ENCODE measurements at regions not wholly inside any gene's neighbourhood (a gene's known extent, or its start where the extent isn't known, plus 50 kb on each side); places are given as distances from the start of the nearest gene placed in this dataset.
"Not testable (repeated sequence)": the region's sequence is repeated elsewhere in the genome, so short reads cannot be mapped to it uniquely, and the experiment has no call there.

DNA sequence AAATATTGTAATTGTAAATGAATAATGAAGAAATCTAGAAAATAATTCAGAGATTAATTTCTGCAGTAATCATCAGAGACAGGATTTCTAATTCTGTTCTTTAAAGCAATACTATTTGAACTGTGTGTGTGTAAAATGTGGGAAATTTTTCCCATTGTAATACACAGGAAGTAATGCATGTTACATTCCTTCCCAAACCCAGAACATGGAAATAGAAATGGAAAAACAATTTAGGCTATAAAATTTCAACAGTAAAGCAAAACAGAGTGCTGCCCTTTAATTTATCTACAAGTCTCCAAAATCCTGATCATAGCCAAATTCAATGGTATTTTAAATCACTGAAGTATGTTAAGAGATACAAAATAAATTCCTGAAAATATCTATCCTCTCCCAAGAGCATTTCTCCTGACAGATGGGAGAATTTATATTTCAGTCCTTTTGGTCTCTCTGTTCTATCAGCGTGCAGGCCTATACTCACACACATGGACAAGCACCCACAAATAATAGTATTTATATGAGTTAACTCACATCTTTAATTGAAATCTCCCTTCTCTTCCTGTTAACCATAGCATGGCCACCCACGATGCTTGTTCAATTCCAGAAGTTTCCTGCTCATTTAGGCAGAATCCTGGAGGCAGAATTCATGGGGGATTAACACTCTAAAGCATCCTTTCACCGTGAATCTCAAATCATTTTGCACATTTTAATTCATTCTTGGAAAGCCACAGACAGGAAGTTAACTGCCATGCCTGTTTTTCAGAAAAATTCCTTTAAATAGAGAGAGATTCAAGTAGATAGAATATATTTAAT is 1465.4 kb upstream of the FLRT2 start:
- no peak for DNase-seq

- DNase-seq: no peak
Measured at GRCh38 chr14:84065811-84066210, 1464.1 kb upstream of the FLRT2 start.

DNA sequence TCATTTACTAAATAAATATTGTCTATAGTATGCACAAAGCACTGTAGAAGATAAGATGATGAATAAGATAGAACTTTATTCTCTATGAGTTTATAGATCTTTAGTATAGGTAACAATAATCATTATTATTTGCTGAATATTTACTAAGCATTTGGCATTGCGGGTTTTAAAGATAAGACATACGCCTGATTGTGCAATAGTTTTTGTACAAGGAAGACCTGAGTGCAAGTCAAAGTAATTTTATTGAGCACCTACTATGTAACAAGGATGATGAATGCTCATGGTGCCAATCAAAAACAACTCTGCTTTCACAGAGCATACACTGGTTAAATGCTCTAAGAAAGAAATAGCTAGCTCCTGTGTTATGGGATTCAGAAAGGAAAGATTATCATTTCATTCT is 1461.7 kb upstream of the FLRT2 start:
- no peak for DNase-seq

DNA sequence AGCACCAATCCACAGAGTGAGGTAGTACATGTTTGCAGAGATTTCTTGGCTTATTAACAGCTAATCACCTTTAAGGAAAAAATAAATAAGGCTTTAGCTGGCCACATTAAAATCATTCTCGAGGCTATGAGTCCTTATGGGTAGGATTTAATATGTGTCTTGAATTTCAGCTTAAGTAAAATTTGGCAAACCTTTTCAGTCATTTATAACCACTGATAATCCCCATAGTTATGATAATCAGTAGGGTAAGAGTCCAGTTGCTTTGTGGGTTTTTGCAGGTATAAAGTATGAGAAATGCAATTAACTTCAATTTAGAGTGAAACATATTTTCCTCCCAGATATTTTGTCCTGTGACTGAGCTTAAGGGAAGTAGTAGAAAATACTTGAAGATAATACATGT is 1458.9 kb upstream of the FLRT2 start:
- DNase-seq: no peak

- no peak for DNase-seq
Measured at GRCh38 chr14:84074626-84075025, 1455.3 kb upstream of the FLRT2 start.

DNA sequence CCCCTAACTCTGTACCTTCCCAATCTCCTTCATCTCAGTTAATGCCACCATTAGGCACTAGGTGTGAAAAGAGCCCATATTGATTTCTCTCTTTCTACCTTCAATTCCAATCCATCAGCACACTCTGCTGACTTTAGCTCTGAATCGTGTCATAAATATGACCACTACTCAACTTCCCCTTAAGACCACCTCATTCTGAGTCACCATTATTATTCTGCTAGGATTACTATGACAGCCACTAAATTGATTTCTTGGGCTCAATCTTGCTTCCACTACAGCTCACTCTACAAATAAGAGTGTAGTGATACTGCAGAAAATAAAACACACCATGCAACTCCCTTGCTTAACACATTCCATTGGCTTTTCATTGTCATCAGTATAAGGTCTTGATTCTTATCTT is 1449.0 kb upstream of the FLRT2 start:
- DNase-seq: no peak

- DNase-seq: no peak
Measured at GRCh38 chr14:84084056-84084630, 1445.8 kb upstream of the FLRT2 start.

DNA sequence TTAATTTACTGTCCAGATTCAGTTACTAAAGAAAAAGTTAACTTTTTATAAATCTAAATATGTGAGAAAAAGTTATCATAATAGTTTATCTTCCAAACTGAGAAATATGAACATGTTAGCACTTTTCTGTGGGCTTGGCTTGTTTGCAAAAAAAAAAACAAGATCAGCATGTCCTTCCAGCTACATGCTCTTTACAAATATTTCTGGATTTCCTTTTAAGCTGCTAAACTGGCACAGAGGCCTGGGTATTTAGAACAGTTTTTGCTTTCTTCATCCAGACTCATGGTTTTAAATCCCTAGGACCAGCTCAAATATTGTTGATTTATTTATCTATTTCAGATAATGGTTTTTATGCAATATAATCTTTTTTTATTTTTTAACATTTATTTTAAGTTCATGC is 1444.5 kb upstream of the FLRT2 start:
- no peak for DNase-seq

DNA sequence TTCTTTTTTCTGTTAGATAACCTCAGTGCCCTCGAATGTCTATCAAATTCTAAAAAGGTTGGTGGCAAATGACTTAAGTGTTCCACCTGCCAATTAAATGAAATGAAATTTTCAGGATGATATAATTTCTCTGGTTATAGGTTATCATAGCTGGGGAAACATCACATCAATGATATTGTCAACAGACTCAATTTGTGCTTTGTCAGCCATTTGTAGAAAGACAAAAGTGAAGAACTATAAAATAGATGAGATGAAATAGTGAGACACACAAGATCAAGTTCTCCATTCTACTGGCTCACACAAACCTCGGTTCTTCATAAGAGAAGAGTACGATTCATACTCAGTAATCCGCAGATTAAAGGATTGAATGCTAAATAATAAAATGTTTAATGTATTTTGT is 1443.2 kb upstream of the FLRT2 start:
- DNase-seq: no peak

GRCh38 chr14:84087986-84088531 is 1441.9 kb upstream of the FLRT2 start:
- DNase-seq: no peak

DNA sequence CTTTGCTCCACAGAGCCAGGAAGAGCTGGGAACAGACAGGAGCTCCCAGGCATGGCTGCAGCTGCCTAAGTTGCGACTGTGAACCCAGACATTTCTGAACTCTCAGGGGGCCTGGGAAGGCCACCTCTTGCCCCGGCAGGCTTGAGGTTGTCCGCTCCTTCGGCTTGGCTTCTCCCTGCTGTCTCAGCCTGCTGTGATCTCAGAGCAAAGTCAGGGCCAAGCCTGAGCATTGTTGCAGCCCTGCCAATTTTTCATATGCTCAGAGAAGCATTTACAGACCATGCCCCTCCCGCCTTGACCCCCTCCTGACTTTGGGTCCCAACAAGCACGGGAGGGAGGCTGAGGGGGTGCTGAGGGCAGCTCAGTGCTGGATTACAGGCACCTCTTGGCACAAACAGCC is 1439.1 kb upstream of the FLRT2 start:
- no peak for DNase-seq

GRCh38 chr14:84095681-84096080 is 1434.3 kb upstream of the FLRT2 start:
- no peak for DNase-seq

DNA sequence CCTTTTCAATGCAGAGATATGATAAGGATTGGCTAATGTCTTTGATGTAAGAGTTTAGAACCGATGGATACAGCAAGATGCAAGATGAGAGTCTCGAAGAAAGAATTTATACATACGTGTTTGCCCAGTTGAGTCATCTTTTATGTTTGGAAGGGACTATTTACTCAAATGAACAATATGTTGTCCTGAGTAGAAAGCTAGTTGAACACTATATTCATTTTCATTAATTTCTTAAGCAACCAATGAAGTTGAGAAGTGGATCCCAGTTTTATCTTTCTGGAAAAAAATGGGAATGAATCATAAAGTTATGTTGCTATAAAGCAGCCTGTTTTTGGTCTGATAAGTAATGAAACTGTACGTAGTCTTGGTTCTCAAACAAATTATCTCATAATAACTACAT is 1431.7 kb upstream of the FLRT2 start:
- DNase-seq: no peak

DNA sequence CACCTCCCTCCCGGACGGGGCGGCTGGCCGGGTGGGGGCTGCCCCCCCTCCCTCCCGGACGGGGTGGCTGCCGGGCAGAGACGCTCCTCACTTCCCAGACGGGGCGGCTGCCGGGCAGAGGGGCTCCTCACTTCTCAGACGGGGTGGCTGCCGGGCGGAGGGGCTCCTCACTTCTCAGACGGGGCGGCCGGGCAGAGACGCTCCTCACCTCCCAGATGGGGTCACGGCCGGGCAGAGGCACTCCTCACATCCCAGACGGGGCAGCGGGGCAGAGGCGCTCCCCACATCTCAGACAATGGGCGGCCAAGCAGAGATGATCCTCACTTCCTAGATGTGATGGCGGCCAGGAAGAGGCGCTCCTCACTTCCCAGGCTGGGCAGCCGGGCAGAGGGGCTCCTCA is 1430.4 kb upstream of the FLRT2 start:
- not testable (repeated sequence) for DNase-seq

DNA sequence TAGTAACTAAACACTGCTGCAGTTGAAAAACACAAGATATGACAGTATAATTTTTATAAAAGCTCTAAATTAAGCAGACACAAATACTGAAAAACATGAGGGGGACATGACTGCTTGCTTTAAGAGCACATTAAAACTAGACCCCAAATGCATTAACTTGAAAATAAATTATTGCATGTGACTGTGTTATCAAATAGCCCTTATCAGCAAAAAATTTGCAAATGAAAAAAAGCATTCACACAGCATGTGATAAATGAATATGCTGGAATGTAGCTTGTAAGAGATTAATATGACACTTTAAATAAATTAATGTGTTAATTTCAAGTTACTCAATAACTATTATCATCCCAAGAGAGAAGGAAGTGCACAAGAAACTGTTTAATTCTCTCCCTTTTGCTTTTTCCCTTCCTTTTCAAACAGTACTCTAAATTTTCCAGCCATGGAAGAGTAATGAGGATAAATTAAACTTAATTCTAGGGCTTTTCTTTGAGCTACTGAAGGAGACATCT is 1422.1 kb upstream of the FLRT2 start:
- no peak for DNase-seq

DNA sequence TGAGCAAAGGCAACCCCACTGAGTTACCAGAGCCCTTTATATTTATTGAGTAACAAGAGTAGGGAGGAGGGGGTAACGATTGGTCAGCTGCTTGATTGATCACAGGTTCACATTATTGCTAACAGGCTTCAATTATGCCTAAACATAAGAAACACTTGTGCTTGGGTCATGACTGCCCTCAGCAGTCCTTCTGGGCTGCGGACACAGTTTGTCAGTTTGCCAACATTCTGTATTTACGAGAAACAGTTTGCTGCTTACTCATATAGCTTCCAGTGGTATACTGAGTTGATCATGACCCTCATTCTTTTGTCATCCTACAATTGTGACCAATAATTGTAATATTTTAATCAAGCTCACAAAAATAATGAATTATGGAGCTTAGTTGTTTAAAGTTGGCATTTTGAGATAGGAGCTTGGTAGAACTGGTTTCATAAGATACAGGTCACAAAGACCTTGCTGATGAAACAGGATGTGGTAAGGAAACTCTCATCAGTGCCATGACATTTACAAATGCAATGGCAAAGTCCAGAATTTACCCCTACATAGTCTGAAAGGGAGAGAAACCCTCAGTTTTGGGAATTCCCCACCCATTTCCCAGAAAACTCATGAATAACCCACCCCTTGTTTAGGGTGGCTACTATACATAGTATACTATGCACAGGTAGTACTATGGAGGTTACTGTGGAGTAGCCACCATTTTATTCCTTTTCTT is 1421.0 kb upstream of the FLRT2 start:
- no peak for DNase-seq

- DNase-seq: no peak
Measured at GRCh38 chr14:84112589-84112988, 1417.4 kb upstream of the FLRT2 start.

- no peak for DNase-seq
Measured at GRCh38 chr14:84125676-84126075, 1404.3 kb upstream of the FLRT2 start.

DNA sequence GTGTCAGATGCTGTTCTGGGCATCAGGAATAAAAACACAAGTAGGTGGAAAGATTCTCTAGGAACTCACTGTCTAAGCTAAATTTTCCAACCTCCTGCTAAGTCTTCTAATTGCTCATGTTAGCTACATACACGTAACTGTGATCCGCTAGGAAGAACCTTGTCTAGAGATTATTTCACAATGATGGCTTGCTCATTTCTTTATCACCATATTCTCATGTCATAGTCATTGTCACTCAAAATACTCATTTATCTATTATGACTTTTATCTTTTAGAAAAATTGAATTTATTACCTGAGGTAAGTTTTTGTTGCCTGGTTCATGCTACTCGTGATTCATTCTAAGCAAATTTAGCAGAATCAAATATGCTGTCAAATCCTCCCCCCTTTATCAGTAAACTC is 1402.4 kb upstream of the FLRT2 start:
- no peak for DNase-seq

- no peak for DNase-seq
Measured at GRCh38 chr14:84128050-84128449, 1401.9 kb upstream of the FLRT2 start.

GRCh38 chr14:84129007-84129406 is 1400.9 kb upstream of the FLRT2 start:
- no peak for DNase-seq

DNA sequence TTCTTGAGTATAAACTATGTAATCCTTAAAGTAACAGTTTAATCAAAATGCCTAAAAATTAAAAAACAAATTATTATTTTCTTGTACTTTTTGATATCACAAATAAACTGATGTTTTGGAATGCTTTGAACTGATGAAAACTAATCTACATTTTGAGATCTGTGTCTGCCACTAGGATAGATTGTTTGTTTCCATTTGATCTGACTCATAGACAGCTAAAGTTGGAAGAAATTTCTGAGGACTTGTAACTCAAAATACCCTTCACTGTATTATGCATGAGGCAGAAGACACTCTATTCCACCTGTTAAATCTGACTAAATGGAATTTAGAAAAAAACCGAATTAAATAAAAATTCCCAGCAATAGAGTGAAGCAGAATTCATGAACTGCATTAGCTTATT is 1400.0 kb upstream of the FLRT2 start:
- DNase-seq: no peak

- no peak for DNase-seq
Measured at GRCh38 chr14:84131924-84132323, 1398.0 kb upstream of the FLRT2 start.

- DNase-seq: no peak
Measured at GRCh38 chr14:84144166-84144565, 1385.8 kb upstream of the FLRT2 start.

Data from NCI-H526 (cell line).